CD14-positive monocyte (primary cell): ENCODE measurements at regions not wholly inside any gene's neighbourhood (a gene's known extent, or its start where the extent isn't known, plus 50 kb on each side); places are given as distances from the start of the nearest gene placed in this dataset.

ENCODE experiments used
- DNase-seq, 3 donors: peaks; one replicate each; pipeline ENCODE4 v3.0.0-alpha.2; 2011 to 2022
- H2AFZ ChIP-seq: 2 replicates; pipeline ENCODE4 v1.6.0; 2012; ENCODE audit warnings: mild to moderate bottlenecking, low read depth, low read length, inconsistent platforms; ENCODE audit not compliant: insufficient read depth, poor library complexity, severe bottlenecking
- H3K27ac ChIP-seq, 2 donors: 1 replicate in 1 of 2; 2 replicates in 1 of 2; pipeline ENCODE4 v1.5.1; 2012 to 2013; ENCODE audit warnings: low read length in 2 of 2, control low read depth in 1 of 2, inconsistent platforms in 1 of 2, low read depth in 1 of 2, mild to moderate bottlenecking in 1 of 2
- H3K27me3 ChIP-seq, 2 donors: one replicate each; pipeline versions ENCODE4 v1.6.0 to v1.6.1; 2011 to 2013; ENCODE audit warnings: low read length in 2 of 2; ENCODE audit not compliant: control insufficient read depth in 2 of 2, insufficient read depth in 2 of 2
- H3K36me3 ChIP-seq, 2 donors: replicated peaks in 1 of 2; 1 replicate in 1 of 2; 2 replicates in 1 of 2; pipeline versions ENCODE4 v1.5.1 to v1.6.1; 2012 to 2013; ENCODE audit warnings: low read length in 2 of 2, control low read depth in 1 of 2, inconsistent platforms in 1 of 2, mild to moderate bottlenecking in 1 of 2; ENCODE audit not compliant: insufficient read depth in 2 of 2, control insufficient read depth in 1 of 2
- H3K4me1 ChIP-seq, 2 donors: 1 replicate in 1 of 2; 2 replicates in 1 of 2; pipeline versions ENCODE4 v1.5.1 to v1.6.1; 2012 to 2013; ENCODE audit warnings: low read length in 2 of 2, control low read depth in 1 of 2, inconsistent platforms in 1 of 2, mild to moderate bottlenecking in 1 of 2, moderate library complexity in 1 of 2; ENCODE audit not compliant: insufficient read depth in 2 of 2, control insufficient read depth in 1 of 2
- H3K4me2 ChIP-seq: replicated peaks from 2 replicates; pipeline ENCODE3; 2012; ENCODE audit warnings: low read length, moderate library complexity, mild to moderate bottlenecking; ENCODE audit not compliant: poor library complexity, severe bottlenecking; ENCODE audit errors: extremely low read depth
- H3K4me3 ChIP-seq, 3 experiments: fragments of 200-600 bp in 1 of 3; sonication (generic) in 1 of 3; replicated peaks in 1 of 3; 1 replicate in 2 of 3; 2 replicates in 1 of 3; pipeline ENCODE4 v1.5.1; 2011 to 2013; ENCODE audit warnings: low read length in 3 of 3, mild to moderate bottlenecking in 3 of 3, control low read depth in 2 of 3, low read depth in 2 of 3, inconsistent platforms in 1 of 3, moderate library complexity in 1 of 3
- H3K79me2 ChIP-seq: 2 replicates; pipeline ENCODE4 v1.6.0; 2012; ENCODE audit warnings: mild to moderate bottlenecking, control low read depth, inconsistent platforms, low read length, moderate library complexity; ENCODE audit not compliant: insufficient read depth
- H3K9ac ChIP-seq: 2 replicates; pipeline ENCODE4 v1.6.0; 2017; ENCODE audit warnings: low read length, mild to moderate bottlenecking; ENCODE audit not compliant: insufficient read depth, poor library complexity, severe bottlenecking
- H3K9me3 ChIP-seq, 2 donors: replicated peaks in 1 of 2; 1 replicate in 1 of 2; 2 replicates in 1 of 2; pipeline versions ENCODE4 v1.5.1 to v1.6.1; 2012 to 2013; ENCODE audit warnings: low read length in 2 of 2, control low read depth in 1 of 2; ENCODE audit not compliant: control insufficient read depth in 1 of 2, insufficient read depth in 1 of 2
- H4K20me1 ChIP-seq: 2 replicates; pipeline ENCODE4 v1.6.0; 2012; ENCODE audit warnings: mild to moderate bottlenecking, low read length, control low read depth, moderate library complexity; ENCODE audit not compliant: insufficient read depth
- H3K27ac Mint-ChIP-seq, 7 donors: one replicate each; pipeline ENCODE4 v1.8.0; 2020; ENCODE audit warnings: mild to moderate bottlenecking in 7 of 7, mixed read lengths in 7 of 7, moderate library complexity in 6 of 7, inconsistent platforms in 2 of 7
- H3K27me3 Mint-ChIP-seq, 3 donors: one replicate each; pipeline ENCODE4 v1.8.0; 2021 to 2022; ENCODE audit warnings: low read depth in 3 of 3, mild to moderate bottlenecking in 3 of 3, mixed read lengths in 3 of 3, moderate library complexity in 3 of 3, inconsistent platforms in 1 of 3
- H3K36me3 Mint-ChIP-seq, 2 donors: one replicate each; pipeline ENCODE4 v1.8.0; 2020; ENCODE audit warnings: mixed read lengths in 2 of 2, inconsistent platforms in 1 of 2, mild to moderate bottlenecking in 1 of 2
- H3K4me1 Mint-ChIP-seq: one replicate; pipeline ENCODE4 v1.8.0; 2020; ENCODE audit warnings: mild to moderate bottlenecking, mixed read lengths
- H3K4me3 Mint-ChIP-seq, 2 donors: one replicate each; pipeline ENCODE4 v1.8.0; 2020; ENCODE audit warnings: mild to moderate bottlenecking in 2 of 2, mixed read lengths in 2 of 2, moderate library complexity in 1 of 2
- H3K9me3 Mint-ChIP-seq, 7 donors: one replicate each; pipeline ENCODE4 v1.8.0; 2020 to 2022; ENCODE audit warnings: mixed read lengths in 7 of 7, mild to moderate bottlenecking in 6 of 7, moderate library complexity in 6 of 7, inconsistent platforms in 2 of 7
- WGBS: methylation state at CpG from one replicate; pipeline ENCODE4 v1.1.5; 2013; ENCODE audit warnings: missing lambda C conversion rate; ENCODE audit not compliant: insufficient coverage; 5-methylcytosine and 5-hydroxymethylcytosine counted together
- intact Hi-C, 2 donors: fragments of 100-400 bp; cut with micrococcal nuclease; formaldehyde crosslinking; loops; one replicate each; pipeline versions ENCODE4 v1.15.0 to v1.15.1; 2023
- TF ChIP-seq, protein P1 (sequence below): fragments of 200-600 bp; IDR thresholded peaks from one replicate; pipeline ENCODE4 v1.8.0; 2022; ENCODE audit warnings: antibody characterized with exemption, mild to moderate bottlenecking

DNA sequence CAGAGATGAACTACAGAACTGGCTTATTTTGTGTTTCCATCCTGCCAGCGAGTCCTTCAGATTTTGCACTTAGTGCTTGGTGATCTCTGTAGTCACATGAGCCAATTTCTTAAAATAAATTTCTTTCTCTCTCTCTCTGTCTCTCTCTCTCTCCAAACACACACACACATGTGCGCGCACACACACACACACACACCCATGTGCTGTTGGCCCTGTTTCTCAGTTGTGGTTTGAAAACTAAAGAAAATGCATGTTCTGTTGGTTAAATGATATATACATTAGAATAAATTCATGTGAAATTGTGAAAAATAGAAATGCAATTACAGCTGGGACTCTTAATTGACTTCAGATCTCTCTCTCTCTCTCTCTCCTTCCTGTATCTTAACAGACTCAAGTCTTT is 399.3 kb downstream of the FAT4 start:
- no peak overlapping the region for H3K9ac ChIP-seq
- H3K36me3 Mint-ChIP-seq: no peaks in the 10 kb centered on the region
- H3K4me1 Mint-ChIP-seq: no peaks in the 10 kb centered on the region
- no peaks in the 10 kb centered on the region for H4K20me1 ChIP-seq
- no peaks in the 10 kb centered on the region for H3K27me3 ChIP-seq
- no peaks in the 10 kb centered on the region for H3K4me1 ChIP-seq
- no peak overlapping the region for H3K27ac Mint-ChIP-seq
- DNase-seq: no peak
- no peak overlapping the region for H3K4me3 Mint-ChIP-seq
- H3K79me2 ChIP-seq: no peaks in the 10 kb centered on the region
- no peaks in the 10 kb centered on the region for H3K27me3 Mint-ChIP-seq
- H3K4me3 ChIP-seq: no peak overlapping the region
- H3K27ac ChIP-seq: no peak overlapping the region
- peaks cover 0 to 8% (median 3%) of the 10 kb centered on the region in 7 donors for H3K9me3 Mint-ChIP-seq
- H3K4me2 ChIP-seq: no peak overlapping the region
- H2AFZ ChIP-seq: no peak overlapping the region
- intact Hi-C loops: no loop called here
- H3K9me3 ChIP-seq: no peaks in the 10 kb centered on the region
- no peaks in the 10 kb centered on the region for H3K36me3 ChIP-seq
- WGBS: 83% methylated on average over 1 of the region's 3 CpGs
- TF ChIP-seq, protein P1, sequence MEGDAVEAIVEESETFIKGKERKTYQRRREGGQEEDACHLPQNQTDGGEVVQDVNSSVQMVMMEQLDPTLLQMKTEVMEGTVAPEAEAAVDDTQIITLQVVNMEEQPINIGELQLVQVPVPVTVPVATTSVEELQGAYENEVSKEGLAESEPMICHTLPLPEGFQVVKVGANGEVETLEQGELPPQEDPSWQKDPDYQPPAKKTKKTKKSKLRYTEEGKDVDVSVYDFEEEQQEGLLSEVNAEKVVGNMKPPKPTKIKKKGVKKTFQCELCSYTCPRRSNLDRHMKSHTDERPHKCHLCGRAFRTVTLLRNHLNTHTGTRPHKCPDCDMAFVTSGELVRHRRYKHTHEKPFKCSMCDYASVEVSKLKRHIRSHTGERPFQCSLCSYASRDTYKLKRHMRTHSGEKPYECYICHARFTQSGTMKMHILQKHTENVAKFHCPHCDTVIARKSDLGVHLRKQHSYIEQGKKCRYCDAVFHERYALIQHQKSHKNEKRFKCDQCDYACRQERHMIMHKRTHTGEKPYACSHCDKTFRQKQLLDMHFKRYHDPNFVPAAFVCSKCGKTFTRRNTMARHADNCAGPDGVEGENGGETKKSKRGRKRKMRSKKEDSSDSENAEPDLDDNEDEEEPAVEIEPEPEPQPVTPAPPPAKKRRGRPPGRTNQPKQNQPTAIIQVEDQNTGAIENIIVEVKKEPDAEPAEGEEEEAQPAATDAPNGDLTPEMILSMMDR: no peak

DNA sequence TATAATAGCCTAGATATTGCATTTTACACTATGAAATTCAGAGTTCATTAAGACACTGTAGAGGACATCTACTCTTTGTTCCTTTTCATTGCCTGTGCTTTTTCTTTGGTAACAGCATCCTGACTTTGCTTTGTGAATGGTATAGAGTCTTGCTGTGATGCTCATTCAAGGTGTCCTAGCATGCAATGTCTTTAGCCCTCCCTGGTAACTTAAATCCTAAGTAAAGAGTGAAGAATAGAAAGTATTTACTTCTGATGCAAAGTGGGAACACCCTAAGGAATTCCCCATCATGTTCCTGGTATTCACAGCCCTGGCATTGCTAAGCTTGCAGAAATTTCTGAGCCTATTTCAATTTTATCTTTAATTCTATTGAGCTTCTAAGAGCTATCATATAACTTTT is 400.1 kb downstream of the FAT4 start:
- TF ChIP-seq, protein P1: no peak
- H3K4me1 Mint-ChIP-seq: no peaks in the 10 kb centered on the region

More for the DNA sequence above, 400.1 kb downstream of the FAT4 start:
- Histone ChIP-seq H3K4me1 (no peaks in the 10 kb centered on the region), H3K79me2 (no peaks in the 10 kb centered on the region), H4K20me1 (no peaks in the 10 kb centered on the region), H3K27me3 (no peaks in the 10 kb centered on the region), H3K9me3 (no peaks in the 10 kb centered on the region), H3K4me3 (no peak overlapping the region), H3K27ac (no peak overlapping the region), H3K4me2 (no peak overlapping the region), H2AFZ (no peak overlapping the region), H3K36me3 (no peaks in the 10 kb centered on the region), H3K9ac (no peak overlapping the region)
- Mint-ChIP-seq H3K4me3 (no peak overlapping the region), H3K27me3 (no peaks in the 10 kb centered on the region), H3K27ac (no peak overlapping the region), H3K36me3 (no peaks in the 10 kb centered on the region), H3K9me3 (peaks cover 0 to 8% (median 3%) of the 10 kb centered on the region in 7 donors)
- no peak for DNase-seq
- intact Hi-C loops: no loop called here
